ENCODE measurements at regions not wholly inside any gene's neighbourhood (a gene's known extent, or its start where the extent isn't known, plus 50 kb on each side); places are given as distances from the start of the nearest gene placed in this dataset.

DNA sequence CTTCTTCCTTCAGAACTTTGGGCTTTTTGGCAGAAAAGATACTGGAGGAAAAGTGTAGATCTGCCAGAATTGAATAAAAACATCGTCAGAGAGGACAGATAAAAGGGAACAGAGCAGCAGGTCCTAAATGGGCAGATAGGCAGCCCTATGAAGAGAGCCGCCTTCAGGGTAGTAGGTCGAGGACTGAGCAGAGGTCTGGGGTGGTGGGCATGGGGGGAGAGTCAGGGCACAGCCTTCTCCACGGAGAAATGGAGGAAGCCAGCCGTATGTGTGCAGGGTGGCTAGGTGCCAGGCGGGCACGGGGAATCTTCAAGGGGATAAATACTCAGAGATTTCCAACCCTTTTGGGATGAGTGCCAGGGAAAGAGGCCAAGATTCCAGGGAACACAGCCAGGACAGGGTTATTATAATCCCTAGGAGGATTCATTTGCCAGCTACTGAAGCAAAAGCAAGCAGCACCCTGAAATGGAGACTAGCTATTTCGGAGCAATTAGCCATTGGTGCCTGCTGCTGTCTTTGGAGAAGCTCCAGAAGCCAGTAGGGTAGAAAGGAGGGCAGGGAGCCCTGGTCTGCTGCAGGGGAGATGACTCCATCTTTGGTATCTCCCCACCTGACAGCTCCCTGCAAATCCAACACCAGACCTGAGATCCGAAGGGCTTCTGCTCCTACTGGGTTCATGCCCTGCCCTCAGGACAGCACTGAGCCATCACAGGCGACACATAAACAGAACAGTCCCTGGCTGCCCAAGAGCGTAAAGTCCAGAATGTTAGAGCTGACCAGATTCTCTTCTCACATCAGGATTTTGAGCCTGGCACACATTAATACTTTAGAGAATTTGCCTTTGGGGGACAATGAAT lies 174.5 kb upstream of the NTM start:
- peak; percentile 43 for DNase-seq

DNA sequence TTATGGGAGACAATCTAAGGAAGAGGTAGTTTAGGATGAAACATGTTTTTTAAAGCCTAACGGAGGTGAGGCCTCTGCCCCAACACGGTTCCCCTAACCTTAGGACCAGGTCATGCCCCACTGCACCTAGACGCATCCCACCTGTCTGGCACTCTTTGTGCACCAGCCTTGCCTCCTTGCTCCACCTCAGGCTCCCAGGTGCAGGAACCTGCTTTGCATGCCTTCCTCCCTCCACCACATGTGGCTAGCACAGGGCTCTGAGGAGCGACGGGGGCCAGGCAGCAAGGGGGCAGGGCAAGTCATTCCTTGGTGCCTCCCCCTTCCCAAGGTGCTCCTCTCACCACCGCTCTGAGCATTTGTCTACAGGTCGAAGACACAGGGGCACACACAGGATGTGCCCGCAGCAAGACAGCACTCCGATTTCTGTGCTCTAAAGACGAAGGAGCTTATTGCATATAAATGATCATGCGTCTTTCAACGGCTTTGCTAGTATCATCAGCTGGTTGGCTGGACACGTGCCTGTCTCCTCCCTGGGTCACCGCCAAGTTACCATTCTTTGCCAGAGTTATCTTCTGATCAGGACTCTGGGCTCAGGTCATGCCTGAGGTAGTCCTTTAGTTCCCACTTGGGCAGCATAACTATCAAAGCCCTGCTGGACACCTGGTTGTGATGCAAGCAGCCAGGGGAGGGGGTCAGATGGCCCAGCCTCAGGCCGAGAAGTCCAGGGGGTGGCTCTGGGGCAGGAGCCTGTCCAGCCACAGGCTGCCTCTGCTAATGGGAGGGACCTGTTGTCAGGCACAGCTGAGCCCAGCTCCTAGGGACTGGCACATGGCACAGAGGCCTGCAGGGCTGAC lies 172.0 kb upstream of the NTM start:
- DNase-seq = no peak

DNA sequence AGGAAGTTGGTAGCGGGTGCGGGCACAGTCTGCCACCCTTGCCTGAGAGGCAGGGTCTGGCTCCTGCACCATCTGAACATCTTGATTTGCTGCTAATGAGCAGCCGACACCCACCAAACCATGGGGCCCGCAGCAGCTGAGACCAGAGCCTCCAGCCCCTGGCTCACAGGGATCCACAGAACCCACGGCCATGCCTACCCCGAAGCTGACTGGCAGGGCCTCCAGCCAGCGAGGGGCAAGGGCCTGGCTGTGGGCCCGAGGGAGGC lies 171.5 kb upstream of the NTM start:
- no peak for DNase-seq

DNA sequence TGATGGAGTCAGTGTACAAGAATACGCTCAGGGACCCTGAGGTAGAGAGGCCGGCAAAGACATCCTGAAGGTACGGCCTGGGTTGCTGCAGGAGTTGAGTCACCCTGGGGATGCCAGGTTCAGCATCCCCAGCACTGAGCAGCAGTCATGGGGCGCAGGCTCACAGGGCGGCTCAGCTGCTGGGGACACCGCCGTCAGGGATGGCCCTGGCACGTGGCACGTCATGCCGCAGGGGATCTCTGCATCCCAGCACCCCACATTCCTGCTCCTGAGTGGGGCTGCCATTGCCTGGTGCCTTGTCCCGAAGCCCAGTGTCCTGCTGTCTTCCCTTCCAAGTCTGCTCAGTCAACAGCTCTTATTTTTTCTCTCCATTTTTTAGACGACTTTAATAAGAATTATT lies 168.7 kb upstream of the NTM start:
- DNase-seq = no peak

DNA sequence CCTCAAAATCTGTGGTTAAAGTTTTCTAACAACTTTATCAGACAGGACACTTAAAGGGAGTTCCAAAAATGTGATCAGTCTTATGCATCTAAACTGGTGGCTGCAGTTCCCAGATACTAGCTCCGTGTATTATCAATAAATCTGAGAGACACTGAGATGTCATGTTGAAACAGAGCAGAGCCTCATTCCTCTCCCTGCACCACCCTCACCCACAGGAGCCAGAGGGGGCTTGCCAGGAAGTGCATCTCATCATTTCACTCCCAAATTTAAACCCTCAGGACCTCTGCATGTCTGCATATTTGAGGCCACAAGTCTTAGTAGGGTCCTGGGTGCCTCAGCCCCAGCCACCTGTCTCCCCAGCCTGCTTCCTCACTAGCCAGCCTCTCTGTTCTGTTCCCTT lies 167.4 kb upstream of the NTM start:
- DNase-seq = no peak

DNA sequence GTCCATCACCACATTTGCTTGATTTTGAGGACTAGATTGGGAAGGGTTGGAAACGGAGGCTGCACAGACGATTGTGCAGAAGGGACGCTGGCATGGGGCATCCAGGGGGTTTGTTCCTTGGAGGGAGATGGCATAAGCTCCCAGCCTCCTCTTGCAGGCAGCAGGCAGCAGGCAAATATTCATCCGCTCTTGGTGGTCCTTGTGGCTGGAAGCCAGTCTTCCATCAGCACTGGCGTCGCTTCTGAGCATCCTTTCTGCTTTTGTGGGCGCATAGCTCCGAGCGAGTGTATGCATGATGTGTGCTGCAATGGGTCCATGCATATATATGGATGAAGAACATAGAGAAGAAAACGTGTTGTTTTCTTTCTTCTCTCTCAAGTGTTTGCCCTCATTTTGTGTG lies 166.1 kb upstream of the NTM start:
- no peak for DNase-seq

DNA sequence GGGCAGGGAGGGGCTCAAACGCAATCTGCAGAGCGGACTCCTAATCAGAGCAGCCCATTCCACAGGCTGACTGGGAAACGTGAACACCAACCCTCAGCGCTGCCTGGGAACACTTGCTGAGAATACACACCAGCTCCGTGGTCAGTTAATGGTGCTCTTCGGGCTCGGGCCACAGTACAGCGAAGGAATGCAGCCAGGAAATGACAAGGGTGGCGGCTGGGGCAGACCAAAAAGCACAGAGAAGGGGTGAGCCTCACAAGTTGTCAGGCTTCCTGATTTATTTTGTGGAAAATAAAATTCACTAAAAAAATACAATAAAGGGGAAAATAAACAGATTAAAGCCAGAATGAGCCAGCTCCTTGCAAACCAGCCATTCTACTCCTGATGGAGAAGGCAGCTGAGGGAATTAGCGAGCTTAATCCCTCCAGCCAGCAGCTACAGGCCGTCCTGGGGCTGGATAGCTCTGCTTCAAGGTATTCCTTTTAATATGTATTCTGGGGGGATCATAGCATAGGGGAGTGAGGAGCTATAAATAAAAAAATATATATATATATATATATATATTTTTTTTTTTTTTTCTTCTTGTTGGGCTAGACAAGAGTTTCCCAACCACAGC lies 165.5 kb upstream of the NTM start:
- no peak for DNase-seq

DNA sequence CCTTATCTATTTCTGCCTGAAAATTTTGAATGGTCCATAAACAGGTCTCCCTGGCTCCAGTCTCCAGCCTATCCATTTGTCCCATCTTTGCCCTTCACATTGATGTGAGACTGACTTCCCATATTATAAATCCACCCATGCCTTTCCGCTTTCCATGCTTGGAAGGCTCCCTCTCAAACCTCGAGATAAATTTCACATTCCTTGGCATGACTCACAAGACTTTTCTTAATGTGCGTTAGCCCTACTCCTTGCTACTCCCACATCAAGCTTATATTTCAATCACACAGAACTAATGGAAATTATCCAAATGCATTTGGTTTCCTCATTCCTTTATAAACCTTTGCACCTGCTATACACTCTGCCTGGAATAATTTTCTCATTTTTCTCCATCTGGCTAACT lies 163.7 kb upstream of the NTM start:
- DNase-seq = no peak

DNA sequence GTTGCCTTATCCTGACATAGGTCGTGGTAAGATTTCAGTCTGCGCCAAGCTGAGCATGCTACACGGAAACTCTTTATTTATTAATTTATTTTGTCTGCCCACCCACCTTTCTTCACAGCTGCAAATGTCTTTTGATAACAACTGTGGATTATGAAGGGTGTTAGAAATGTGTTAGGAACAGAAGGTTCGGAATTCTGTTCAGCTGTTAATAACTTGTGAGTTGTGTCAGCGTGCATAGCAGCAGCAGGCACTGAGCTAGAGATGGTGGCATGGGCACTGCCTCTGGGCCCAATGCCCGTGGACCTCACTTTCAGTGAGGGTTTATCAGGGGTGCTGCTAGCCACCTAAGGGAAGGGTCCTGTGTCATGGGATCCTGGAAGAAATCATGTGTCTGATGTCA lies 162.5 kb upstream of the NTM start:
- no peak for DNase-seq

DNA sequence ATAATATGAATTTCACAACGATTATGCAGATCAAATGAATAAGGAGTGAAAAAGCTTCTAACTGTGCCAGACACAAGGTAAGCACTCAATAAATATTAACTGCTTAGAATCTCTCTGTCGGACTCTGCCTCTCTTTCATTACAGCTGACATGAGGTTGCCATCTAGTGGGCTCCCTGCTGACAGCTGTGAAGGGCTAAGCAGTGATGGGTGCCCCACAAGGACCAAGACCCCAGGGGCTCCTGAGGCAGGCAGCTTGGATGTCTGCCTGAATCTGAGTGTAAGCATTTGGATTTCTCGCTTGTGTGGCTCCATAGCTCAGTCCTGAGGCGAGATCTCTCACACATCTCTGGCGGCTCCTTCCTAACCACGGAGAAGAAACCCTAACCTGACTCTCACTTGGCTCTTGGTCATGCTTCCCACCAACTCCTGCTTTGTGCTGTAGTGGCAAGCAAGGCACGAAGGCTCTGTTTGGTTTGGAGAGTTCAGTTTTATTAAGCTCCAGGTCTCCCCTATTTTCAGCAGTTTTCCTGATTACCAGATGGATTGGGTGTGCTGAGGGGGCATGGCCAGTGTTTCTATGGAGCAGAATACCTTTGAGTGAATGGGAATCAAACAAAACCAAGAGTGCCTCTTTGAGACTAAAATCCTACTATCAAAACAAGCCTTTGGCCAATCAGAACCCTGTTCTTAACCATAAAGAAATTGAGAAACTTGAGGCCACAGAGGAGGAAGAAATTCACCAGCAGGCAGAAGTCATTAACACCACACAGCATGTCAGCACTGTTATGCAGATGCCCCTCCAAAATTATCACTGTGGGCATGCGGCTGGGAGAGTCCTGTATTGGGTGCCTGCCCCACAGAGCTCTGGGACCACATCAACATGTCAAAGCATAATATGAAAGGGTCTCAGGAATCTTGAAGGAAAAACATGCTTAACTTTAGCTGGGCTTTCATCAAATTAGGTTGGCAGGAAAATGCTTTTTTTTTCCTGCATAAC lies 152.8 kb upstream of the NTM start:
- peak; percentile 3 for DNase-seq

DNA sequence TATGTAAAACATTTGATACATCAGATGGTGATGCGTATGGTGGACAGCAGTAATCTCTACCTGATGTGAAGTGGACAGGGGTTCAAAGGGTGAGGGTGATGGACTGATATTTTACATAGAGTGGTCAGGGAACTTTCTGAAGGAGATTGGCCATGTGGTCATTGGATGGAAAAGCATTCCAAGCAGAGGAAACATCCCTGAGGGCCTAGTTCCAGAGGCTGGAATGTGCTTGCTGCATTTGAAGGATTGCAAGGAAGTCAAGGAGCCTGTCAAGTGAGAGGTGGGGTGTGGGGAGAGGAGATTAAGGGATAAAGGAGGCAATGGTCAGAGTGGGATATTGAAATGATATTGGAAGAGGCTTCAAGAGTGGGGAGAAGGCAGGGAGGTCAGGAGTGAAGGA lies 151.9 kb upstream of the NTM start:
- DNase-seq = no peak

DNA sequence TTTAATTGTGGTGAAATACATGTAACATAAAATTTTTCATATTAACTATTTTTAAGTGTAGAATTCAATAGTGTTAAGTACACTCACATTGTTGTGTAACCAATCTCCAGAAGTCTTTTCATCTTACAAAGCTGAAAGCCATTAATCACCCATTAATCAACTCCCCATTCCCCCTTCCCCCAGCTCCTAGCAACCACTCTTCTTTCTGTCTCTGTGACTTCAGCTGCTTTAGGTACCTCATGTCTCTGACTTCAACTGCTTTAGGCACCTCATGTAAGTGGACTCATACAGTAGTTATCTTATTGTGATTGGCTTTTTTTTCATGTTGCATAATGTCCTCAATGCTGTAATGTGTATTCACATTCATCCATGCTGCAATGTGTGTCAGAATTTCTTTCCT lies 150.8 kb upstream of the NTM start:
- DNase-seq = no peak

DNA sequence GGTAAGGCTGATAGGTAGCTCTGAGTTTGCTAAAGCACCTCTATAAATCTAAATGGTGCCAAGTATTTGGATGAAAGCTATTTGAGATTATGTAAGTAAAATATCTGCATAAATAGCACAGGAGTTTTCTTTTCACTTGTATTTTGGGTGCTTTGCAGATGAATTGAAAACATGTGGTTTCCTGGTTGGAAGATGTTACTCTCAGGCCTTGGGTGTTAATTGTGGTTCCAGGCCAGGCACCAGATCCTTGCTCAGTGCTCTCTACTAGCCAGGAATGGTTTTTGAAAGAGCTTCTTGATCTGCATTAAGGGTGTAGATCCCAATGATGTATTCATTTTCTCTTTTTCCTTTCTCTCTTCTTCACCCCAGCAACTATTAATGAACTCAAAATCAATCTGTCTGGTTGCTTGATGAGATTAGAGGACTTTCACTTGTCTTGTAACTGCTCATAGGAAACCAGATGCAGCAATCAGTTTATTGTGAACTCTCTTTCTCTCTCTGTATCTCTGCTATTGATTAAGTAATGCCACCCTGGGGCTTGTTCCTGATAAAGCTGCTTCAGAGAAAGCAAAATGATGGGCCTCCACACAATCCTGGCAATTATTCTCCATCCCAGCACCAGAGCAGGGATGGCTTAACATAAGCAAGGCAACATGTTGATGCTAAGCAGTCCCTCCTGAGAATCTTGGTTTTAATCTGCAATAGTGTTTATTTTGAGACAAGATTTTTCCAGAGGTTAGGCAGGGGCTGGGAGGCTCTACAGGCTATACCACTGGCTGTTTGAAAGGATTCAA lies 147.0 kb upstream of the NTM start:
- no peak for DNase-seq

DNA sequence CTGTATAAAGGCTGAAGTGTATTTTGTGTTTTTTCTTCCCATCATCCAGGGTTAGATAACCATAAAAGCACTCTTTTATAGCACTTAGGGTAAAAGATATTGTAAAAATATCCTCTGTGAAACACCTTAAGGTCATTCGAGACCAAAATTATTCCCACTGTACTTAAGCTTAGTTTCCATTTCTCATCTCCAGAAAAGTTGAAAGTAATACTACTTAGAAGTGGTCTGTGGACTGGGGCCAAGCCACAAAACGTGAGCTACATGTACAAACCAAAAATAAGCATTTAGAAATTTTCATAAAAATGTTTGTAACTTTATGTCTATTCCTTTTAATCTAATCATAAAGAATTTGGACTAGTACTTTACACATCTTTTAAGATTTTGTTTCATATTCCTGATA lies 142.0 kb upstream of the NTM start:
- no peak for DNase-seq

DNA sequence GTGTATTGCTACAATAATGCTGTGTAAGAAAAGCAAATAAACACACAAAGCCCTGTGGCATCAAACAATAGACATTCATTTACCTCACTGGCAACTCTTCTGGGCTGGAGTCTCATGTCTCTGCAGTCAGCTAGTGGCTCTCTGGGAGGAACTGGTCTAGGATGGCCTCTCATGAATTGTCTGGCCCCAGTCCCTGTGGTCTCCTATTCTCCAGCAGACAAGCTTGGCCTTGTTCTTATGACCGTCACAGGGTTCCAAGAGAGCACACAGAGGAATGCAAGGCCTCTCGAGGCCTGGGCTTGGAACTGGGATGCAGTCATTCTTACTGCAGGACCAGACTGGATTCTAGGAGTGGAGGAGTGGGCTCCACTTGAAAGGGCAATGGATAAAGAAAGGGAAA lies 141.2 kb upstream of the NTM start:
- no peak for DNase-seq

DNA sequence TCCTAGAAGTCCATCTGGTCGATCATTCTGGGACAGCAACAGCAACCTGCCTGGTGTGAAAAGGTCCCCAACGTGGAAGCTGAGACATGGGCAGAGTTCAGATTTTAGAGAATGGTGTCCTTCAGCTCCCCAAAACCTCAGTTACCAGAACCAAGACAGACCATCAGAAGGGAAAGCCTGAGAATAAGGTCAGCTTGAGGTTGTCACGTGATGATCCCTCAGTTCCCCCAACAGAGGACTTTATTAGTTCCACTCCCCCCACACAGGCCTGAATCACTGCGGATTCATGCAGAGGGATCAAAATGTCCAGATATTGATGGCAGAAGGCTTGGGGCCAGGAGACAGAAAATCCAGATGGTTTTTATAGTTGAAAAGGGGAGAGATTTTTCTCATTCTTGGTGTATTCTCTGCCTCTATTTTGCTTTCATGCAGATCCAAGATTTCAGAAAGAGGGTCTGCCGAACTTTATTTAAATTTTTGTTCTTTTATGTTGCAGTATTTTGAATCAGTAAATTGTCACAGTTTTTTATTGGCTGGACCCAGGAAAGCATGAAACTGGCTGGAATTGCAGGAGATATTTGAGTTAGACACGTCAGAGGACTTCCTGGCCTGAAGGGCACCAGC lies 139.0 kb upstream of the NTM start:
- DNase-seq = no peak

DNA sequence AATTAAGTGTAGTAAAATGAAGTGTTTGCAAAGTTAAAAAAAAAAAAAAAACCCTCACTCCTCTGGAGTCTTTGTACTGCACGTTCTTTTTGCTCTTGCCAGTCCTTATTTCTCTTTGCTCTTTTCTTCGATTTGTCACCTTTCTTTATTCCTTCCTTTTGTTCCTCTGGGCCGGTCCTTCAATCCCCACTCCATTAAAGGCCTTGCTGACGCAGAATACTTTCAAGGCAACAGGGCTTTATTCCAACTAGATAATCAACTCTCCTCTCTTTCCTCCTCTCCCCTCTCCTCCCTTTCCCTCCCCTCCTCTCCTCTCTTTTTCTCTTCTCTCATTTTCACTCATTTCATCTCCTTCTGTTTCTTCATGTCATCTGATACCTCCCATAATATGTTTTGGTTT lies 138.2 kb upstream of the NTM start:
- no peak for DNase-seq

DNA sequence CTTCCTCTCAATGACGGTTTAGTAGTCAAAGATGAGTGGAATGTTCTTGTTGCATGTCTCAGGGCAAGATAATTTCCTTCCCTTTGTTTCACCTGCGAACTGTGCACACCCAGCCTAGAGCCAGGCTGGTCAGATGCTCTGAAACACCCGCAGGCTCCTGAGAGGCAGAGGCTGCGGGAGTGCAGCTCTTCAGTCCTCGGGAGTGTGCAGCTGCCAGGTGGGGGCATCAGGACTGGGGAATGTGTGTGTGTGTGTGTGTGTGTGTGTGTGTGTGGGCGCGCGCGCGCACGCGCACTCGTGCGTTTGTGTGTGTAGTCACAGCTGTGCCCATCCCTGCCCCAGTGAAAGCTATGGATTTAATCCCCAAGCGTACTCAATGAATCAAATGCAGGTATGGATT lies 136.2 kb upstream of the NTM start:
- DNase-seq = no peak

DNA sequence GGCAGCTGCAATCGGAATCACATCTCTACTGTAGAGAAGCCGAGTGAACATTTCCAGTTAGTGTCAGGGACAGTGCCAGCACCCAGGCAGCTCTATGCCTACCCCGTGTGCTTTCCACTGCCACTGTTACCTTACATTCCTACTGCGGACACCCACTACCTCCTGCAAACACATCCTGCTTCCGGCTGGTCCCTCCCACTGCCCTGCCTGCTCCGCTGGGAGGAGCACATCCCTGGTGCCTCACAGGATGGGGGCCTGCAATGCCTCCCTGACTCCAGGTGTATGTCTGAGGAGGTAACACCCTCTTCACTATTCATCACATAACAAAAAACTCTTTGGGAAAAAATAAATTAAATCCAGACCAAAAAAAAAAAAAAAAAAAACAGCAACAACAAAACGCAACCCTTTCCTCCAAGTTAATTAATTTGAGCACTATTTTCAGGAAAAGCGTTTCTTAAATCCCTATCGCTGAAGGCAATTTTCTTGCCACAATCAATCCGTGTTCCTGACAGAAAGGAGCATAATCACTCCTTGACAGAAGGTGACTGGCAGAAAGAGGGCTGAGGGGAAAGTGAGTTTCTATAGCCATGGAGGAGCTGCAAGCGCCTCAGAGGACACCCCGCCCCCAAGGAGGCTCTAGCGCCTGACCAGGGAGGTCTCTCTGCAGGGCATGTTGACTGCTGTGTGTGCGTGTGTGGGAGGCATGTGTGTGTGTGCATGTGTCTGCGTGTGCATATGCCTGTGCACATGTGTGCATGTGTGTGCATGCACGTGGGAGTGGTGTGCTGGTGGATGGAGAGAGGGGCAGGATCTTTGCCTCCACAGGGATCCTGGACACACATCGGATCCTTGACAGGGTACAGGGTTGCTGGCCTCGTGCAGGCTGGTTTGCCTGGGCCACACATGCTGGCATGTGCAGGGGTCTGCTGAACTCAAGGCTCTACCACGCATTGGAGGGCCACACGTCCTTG lies 134.8 kb upstream of the NTM start:
- DNase-seq = no peak

DNA sequence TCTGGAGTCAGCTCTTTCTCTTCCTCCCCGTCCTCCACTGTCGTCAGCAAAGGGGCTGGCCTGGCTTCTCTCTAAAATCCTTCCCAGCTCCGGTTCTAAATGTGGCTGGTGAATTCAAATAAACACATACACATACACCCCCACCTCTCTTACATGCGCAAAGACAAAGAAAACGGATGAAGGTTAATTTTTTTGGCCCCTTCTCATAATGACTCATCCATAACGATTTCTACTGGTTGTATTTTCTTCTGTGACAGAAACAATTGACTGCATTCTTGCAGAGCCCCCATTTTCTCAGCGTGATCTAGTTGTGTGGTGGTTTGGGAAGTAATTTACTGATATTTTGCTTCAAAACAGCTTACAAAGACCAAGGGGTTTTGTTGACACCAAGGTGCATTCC lies 130.0 kb upstream of the NTM start:
- no peak for DNase-seq
